ENCODE measurements at regions not wholly inside any gene's neighbourhood (a gene's known extent, or its start where the extent isn't known, plus 50 kb on each side); places are given as distances from the start of the nearest gene placed in this dataset.

DNA sequence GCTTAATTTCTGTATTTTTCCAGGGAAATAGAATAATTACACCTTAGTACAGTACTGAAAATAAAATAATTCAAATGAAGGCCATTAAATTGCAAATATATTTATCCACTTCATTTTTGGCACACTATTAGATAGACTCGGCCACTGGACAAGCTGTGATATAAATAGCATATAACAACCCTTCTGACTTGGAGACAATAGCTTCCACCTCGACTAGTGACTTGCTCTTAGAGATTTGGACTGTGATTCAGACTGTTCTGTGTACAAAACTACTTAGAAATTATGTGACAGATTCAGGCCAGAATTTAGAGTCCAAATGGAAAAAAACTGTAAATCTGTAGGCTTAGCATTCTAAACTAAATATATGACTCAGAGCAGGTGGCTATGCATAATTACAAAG, 949.9 kb downstream of the LRFN5 start:
- no peak for TF ChIP-seq CTCF (IDR thresholded peaks at IDR 0.05)
- TF ChIP-seq POLR2A (IDR thresholded peaks at IDR 0.05) = no peak
